Daoy (cell line): ENCODE measurements at regions not wholly inside any gene's neighbourhood (a gene's known extent, or its start where the extent isn't known, plus 50 kb on each side); places are given as distances from the start of the nearest gene placed in this dataset.

Source experiments
- DNase-seq: peaks from one replicate; pipeline ENCODE4 v3.0.0-alpha.2; 2015; ENCODE audit warnings: low read depth

GRCh38 chr1:56151402-56151801 is 428.0 kb downstream of the PLPP3 start:
- no peak for DNase-seq

DNA sequence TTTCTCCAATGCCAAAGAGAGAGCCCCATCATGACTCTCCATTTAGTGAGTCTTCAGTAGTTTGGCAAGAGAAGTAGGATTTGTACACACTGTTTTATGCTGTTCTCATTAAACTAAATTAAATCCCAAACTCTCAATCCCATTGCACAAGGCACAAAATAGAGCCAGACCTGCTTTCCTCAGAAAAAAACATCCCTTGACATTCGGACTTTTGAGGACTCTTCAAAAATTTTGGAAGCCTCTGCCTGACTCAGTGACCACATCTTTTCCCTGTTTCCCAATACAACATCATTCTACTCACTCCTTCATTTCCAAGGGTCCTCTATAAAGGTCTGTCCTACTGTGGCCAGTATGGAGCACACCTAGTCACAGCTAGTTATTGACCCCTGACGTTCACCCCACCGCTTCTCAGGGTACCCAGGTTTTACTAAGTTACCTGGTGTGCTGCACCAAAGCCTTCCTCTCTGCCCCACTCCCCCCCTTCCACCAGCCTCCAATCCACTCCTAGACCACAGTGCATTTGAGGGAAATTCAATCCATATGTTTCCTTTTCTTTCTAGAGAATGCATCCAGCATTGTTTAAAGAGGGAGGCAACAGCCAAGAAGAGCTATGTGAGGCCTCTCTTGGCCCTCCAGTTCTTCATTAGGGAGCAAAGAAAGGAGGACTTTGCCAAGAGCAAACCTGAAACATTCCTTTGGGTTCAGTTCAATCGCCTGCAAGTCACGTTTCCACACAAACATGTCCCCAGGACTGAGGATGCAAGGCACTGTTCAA is 428.7 kb downstream of the PLPP3 start:
- DNase-seq: no peak

GRCh38 chr1:56149761-56150160 is 429.6 kb downstream of the PLPP3 start:
- no peak for DNase-seq

GRCh38 chr1:56148326-56149193 is 430.8 kb downstream of the PLPP3 start:
- no peak for DNase-seq

GRCh38 chr1:56147459-56147858 is 431.9 kb downstream of the PLPP3 start:
- DNase-seq: no peak

- no peak for DNase-seq
Observed at GRCh38 chr1:56147034-56147433, 432.3 kb downstream of the PLPP3 start.

- no peak for DNase-seq
Observed at GRCh38 chr1:56146449-56146848, 432.9 kb downstream of the PLPP3 start.

GRCh38 chr1:56145581-56145980 is 433.8 kb downstream of the PLPP3 start:
- no peak for DNase-seq

- no peak for DNase-seq
Observed at GRCh38 chr1:56142301-56142700, 437.1 kb downstream of the PLPP3 start.

- DNase-seq: peak; percentile 65
Observed at GRCh38 chr1:56139836-56140235, 439.5 kb downstream of the PLPP3 start.

GRCh38 chr1:56137521-56138505 is 441.6 kb downstream of the PLPP3 start:
- DNase-seq: no peak

DNA sequence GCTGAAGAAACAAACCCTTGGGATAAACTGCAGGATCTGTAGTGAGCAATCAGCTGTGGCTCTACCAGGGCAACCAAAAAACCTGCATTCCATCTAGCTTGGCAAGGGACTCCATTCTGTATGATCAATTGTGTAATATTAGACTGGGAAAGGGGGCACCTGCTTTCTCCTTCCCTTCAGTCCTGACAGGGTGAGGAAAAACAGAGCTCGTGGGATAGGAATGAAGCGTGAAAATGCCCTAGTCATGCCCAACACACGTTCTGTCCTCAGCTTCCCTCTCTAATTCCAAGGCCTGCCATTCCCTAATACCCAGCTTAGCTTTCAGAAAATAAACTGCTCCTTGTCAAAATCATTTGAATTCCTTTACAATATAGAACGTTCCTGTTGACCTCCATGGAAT is 442.3 kb downstream of the PLPP3 start:
- DNase-seq: no peak

DNA sequence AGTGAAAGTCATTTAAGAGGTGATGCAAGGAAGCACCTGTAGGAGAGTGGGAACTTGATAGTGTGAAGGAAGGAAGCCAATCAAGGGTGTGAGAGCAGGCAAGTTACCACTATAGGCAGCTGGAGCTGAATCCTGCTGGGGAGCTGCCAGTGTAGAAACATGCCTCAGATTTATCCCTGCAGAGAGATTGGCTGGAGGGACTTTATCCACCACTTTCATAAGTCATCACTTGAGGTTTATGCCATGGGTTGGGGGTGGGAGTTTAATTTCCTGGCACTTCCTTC is 443.6 kb downstream of the PLPP3 start:
- DNase-seq: no peak

- DNase-seq: no peak
Observed at GRCh38 chr1:56135069-56135863, 444.1 kb downstream of the PLPP3 start.

- DNase-seq: no peak
Observed at GRCh38 chr1:56133522-56134472, 445.6 kb downstream of the PLPP3 start.

- no peak for DNase-seq
Observed at GRCh38 chr1:56132520-56132919, 446.8 kb downstream of the PLPP3 start.

GRCh38 chr1:56129837-56130236 is 449.5 kb downstream of the PLPP3 start:
- no peak for DNase-seq

DNA sequence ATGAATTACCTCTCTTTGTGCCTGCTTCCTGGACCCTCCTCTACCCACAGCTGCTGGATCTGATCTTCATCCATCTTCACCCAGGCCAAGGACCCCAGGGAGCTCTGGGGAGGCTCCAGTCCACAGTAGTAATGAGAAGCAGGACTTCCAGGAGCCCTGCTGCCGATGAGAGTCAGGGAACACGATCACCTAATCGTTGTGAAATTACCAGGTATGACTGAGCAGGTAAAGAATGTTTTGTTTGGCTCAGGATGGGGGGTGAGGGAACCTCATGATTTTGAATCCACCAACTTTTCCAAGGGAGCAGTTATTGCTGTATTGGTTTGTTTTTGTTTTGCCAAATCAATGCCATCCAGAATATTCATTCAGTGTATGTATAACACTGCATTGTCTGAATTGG is 454.0 kb downstream of the PLPP3 start:
- no peak for DNase-seq

- DNase-seq: no peak
Observed at GRCh38 chr1:56123826-56124225, 455.5 kb downstream of the PLPP3 start.

GRCh38 chr1:56123421-56123820 is 455.9 kb downstream of the PLPP3 start:
- DNase-seq: no peak
